SU-DHL-6 (cell line): ENCODE measurements at regions not wholly inside any gene's neighbourhood (a gene's known extent, or its start where the extent isn't known, plus 50 kb on each side); places are given as distances from the start of the nearest gene placed in this dataset.

Source experiments
- CTCF ChIP-seq: fragments of 200-600 bp; sonication (generic); IDR thresholded peaks from one replicate; pipeline ENCODE4 v1.5.1; 2017; ENCODE audit warnings: antibody characterized with exemption, mild to moderate bottlenecking, low read length, moderate library complexity; ENCODE audit not compliant: insufficient read depth, poor library complexity, severe bottlenecking
- EZH2phosphoT487 ChIP-seq: fragments of 200-600 bp; sonication (generic), shearing (Covaris generic); conservative IDR thresholded peaks from 2 replicates; pipeline ENCODE4 v1.6.1; 2018; ENCODE audit warnings: mild to moderate bottlenecking, antibody characterized with exemption, low read length, moderate library complexity, mixed read lengths

GRCh38 chr5:62778316-62779009, 199.8 kb downstream of the LRRC70 start:
- TF ChIP-seq CTCF (no peak), EZH2phosphoT487 (no peak)
